HTR-8/SVneo (cell line): ENCODE measurements at regions not wholly inside any gene's neighbourhood (a gene's known extent, or its start where the extent isn't known, plus 50 kb on each side); places are given as distances from the start of the nearest gene placed in this dataset.

Experiments
- DNase-seq: peaks from one replicate; pipeline ENCODE4 v3.0.0; 2011; ENCODE audit warnings: low spot score, mixed read lengths; ENCODE audit not compliant: insufficient read length
- FAIRE-seq: peaks from 2 replicates; lab custom pipeline; 2011; peaks lifted over from hg19 to GRCh38; lab: Jason Lieb, UNC

DNA sequence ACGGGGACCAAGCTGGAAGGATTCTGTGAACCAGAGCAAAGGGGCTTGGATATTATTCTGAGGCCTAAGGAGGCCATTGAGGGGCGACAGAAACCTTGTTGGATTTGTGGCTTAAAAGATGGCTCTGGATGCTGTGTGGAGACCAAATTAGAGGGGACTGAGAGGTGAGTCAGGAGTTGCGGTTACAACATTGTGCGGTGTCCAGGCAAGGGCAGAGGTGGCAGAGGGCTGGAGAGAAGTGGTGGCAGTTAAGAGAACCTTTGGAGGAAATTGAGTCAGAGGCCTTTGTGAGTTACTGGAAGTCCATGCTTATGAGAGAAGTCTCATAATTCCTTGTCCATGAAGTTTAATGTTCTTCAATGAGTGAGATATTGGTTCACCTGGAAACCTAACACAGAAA is 143.2 kb downstream of the FAM43A start:
- no peak for FAIRE-seq
- DNase-seq, result no peak

DNA sequence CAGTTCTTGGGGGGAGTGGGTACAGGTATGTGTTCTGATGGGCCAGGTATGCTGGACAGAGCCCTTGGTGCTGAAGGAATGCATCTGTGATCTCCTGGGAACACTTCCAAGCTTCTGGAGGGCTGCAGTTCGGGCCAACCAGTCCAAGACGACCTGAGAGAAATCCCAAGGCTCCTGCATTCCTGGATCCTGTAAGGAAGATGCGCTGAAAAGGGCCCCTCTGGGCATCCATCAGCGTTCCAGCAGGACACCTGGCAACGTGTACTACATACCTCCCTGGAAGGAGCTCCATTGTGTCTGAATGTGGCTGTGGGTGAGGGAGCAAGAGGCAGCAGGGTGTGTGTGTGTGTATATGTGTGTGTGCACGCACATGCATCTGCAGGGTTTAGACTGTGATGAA is 144.7 kb downstream of the FAM43A start:
- DNase-seq (no peak), FAIRE-seq (no peak)

DNA sequence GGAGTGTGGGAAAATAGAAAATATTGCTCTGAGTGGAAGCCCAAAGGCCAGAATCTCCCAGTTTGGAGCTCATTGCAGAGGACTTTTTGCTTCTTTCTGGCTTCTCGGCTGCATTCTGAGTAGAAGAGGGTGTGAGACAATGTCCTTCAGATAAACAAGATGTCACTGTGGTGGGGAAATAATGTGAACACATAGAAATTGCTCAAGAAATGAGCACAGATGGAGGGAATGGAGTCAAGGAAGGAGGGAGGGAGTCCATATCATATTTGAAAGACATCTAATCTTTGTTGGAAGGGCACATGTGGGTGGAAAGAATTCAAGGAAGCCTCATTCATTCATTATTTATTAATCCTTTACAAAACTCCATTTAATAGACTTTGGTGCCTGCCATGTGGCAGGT is 145.3 kb downstream of the FAM43A start:
- no peak for DNase-seq
- no peak for FAIRE-seq

DNA sequence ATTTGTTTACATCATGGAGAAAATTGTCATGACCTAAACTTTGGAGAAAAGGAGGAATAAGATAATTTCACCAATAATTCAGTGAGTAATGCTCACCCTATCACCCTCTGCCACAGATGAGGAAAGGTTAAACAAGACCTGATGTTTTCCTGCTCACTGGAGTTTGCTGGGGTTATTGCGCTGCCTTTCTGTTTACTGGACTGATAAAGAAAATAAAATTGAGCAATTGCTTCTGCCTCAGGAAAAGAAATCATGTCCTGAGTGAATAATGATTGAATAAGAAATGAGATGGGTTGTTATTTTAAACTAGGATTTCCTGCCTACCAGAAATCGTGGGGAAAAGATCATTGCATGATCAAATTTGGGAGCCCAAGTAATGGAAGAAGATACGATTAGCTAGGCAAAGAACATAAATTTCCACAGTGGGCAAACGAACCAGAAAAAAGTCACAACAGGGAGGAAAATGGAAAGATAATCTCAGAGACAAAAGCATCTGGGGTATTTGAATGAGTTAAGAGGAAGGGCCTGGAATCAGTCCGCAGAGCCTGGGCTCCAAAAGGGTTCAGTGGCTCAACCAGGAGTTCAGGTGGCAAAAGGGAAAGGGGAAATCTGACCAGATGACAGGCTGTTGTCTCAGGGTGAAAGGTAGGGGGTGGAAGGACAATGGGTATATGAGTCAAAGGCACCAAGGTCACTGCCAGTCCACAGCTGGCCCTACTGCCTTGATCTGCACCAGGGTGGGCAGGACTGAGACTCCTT is 146.8 kb downstream of the FAM43A start:
- DNase-seq (no peak), FAIRE-seq (no peak)

DNA sequence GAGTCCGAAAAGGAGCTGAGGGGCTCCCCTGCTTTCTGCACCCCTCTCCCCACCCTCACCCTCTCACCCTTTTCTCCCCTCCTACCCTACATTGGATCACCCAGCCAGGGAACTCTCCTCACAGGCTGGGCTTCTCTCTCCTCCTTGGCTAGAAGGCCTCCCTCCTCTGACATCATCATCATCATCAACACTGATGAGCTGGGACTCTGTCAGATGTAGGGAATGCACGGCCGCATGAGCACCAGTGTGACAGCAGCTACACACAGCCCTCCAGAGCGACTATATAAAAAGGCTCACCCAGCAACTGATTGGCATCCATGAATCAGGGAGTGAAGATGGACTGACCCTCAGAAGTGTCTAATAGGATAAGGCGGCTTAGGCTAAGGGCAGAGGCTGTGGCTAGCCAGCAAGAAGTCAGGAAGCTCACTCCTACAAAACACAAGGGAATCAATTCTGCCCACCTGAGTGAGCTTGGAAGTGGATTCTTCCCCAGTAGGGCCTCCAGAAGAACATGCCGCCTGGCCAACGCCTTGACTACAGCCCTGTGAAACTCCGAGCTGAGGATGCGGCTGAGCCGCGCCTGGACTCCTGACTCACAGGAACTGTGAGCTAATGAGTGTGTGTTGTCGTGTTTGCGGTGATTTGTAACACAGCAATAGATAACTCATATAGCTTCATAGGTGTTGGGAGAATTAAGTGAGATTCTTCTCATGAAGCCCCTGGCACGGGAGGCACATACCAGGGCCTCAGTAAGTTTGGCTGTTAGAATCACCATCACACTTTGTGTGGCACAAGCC is 147.6 kb downstream of the FAM43A start:
- FAIRE-seq (no peak), DNase-seq (no peak)

DNA sequence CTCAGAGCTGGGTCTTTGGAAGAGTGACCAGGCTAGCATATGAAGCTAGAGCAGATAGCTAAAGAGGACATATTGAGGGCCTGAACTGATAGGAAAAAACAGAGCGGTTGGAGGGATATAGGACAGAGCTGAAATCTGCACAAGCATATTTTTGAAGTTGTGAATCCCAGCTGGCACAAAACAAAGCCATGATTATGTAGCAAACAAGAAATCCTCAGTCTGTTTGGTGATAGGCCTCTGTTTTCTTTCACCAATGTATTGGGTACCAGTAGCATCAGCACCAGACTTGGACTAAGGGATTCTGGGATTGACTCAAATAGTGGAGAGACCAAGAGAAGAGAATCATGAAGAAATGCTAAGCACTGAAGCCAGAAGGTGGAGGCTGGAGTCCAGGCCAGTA is 151.0 kb downstream of the FAM43A start:
- no peak for DNase-seq

DNA sequence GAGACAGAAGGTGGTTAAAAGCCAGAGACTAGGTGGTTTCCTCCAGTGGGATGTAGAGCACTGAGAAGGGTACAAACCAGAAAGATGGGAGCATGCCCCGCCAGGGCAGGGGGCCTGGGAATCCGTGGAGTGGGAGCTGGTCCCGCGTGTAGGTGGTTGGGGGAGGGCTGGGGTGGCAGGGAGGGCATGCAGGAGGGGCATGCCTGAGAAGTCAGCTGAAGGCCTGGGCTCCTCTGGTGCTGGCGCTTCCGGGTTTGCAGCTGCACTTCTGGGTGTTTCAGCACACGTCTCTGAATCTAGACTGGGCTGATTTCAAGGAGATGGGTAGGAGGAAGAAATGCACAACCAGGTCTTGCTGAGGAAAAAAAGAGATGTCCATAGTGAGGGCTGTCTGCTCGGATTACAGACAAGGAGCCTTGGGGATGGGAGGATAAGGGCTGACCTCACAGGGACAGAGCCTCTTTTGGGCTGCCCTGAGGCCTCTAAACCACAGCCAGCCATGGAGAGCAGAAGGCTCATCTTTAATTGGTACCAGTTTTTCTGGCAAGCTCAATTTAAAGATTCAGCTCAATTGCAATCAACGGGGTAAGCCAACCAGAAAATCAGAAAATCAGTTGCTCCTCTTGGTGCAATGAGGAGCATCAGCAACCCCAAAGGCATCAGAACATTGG is 151.9 kb downstream of the FAM43A start:
- FAIRE-seq (no peak), DNase-seq (no peak)

More for the DNA sequence above, 151.0 kb downstream of the FAM43A start:
- FAIRE-seq, result no peak

DNA sequence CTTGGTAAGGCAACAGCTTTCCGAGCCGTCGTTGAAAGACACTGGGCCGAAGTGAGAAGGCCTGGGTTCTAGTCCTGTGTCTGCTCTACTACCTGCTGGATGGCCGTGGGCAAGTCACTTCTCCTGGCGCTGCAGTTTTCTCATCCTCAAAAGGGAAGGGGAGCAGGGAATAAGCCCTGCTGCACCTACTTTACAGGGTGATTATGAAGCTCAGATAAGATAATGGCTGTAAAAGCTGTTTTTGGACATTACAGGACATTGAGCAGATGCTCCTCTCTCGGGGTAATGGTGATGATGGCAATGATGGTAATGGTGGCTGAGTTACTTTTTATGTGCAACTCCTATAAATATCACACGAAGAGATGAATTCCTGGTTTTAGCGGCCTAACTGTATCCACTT is 152.6 kb downstream of the FAM43A start:
- FAIRE-seq (no peak), DNase-seq (no peak)

DNA sequence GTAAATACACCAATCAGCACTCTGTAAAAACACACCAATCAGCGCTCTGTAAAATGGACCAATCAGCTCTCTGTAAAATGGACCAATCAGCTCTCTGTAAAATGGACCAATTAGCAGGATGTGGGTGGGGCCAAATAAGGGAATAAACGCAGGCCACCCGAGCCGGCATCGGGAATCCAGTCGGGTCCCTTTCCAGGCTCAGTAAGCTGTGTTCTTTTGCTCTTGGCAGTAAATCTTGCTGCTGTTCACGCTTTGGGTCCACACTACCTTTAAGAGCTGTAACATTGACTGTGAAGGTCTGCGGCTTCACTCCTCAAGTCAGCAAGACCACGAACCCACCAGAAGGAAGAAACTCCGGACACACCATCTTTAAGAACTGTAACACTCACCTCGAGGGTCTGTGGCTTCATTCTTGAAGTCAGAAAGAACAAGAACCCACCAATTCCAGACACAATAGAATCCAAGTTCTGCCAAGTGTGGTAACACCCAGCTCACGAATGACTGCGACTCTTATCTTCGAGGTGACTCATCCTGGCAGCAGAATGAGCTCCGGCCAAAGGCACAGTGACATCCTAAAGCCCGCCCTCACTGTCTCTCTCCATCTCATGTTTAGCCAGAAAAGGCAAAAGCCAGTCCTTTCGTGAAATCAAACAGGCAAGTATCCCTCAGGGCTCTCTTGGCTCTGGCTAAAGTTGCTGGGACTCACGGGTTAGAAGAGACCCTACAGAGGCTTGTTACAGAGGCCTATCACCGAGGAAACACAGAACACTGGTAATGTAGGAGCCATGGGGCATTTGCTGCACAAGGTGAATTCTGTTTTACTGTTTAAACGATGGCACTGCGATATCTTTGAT is 155.2 kb downstream of the FAM43A start:
- FAIRE-seq (no peak), DNase-seq (peak; percentile 60)

DNA sequence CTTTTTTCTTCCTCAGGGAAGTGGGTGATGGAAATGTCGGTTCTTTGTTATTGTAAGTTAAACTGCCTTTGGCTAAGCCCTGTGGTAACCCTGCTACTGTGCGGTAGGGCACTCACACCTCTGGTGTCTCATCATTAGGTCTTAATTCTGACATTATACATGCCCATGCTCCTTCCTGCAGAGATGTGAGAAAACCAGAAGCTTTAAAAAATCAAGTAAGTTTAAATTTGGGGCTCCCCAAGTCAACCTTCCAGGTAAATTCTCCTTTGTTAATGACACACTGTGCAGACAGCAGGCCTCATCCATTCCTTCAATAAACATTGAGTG is 155.8 kb downstream of the FAM43A start:
- no peak for DNase-seq

DNA sequence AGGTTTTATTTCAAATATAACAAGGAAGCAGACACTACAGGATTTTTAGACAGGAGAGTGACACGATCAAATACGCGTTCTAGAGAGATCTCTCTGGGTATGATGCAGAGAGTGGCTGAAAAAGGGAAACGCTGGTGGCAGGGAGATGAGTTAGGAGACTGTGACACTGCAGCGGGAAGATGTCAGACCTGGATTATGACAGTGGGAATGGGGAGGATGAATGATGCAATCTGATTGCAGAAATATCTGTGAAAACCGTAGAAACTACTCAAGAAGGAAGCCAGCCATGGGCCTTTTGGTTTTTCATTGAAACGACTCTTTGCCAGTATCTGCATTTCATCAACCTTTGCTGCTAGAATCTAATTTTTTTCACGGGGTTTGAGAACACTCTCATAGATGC is 157.9 kb downstream of the FAM43A start:
- no peak for FAIRE-seq
- DNase-seq, result no peak

More for the DNA sequence above, 155.8 kb downstream of the FAM43A start:
- FAIRE-seq, result no peak

DNA sequence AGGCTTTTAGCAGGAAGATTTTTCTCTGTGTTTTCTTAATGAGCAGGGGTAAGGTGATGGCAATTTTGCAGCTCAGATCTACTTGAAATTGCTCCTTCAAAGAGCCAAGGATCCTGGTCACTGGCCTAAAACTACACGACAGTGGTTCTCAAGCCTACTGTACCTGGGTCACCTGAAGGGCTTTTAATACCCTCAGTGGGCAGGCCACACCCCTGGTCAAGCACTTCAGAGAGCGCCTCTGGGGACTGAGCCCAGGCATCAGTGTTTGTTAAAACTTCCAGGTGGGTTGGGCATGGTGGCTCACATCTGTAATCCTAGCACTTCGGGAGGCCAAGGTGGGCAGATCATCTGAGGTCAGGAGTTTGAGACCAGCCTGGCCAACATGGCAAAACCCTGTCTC is 158.4 kb downstream of the FAM43A start:
- DNase-seq (no peak), FAIRE-seq (no peak)

DNA sequence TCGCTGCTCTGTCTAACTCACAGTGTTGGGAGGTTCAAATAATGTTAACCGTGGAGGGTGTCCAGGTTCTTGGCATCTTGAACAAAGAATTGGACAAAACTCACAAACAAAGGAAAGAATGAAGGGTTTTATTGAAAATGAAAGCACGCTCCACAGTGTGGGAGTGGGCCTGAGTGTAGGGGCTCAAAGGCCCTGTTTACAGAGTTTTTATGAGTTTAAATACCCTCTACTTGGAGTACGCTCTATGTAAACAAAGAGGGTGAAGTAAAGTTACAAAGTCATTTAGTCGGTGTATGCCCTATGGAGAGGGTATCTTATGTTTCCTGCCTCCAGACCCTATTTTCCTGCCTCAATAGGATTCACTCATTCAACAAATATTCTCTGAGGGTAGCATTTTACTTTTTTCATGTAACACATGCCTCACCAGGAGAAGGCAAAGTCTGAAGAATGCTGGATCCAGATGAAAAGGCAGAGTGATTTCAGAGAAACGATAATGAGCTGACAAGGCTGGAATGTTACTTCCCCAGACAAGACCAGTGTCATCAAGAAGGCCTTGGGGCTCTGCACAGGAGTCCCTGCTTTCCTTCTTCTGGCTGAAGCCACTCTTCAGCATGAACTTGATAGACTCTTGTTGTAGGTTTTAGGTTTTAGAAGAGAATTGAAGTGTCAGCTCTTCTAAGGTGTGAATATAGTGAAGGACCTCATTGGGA is 163.6 kb downstream of the FAM43A start:
- FAIRE-seq (no peak), DNase-seq (no peak)

DNA sequence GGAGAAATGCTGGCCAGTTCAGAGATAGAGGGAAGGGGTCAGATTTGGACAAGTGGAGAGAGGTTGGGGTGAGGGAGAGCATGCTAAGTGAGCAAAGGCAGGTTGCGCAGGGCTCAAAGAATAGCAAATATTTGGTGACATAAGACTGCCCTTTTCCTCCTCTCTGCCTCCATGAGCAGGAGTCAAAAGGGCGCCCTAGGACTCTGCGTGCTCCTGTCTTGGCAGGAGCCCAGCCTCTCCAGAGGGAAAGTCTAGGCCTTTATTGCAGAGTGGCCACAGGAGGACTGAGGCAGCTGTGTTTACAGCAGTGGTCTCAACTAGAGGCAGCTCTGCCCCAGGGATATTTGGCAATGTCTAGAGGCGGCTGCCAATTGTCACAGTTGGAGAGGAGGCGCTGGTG is 165.6 kb downstream of the FAM43A start:
- no peak for DNase-seq
- FAIRE-seq, result no peak

DNA sequence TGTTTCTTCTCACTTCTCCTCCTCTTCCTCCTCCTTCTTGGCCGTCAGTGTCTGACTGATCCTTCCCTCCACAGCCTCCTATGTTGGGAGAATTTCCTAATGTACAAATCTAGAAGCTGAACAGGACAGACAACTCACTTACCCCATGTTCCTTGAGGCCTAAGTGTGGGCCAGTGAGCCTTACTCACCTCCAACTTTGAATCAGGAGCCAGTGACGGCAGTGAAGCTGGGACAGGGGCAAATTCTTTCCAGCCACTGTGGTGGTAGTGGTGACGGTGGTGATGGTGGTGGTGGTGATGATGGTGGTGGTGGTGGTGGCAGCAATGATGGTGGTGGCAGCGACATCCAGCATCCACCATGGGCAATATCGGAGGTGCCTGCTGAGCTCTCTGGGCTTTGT is 166.3 kb downstream of the FAM43A start:
- DNase-seq, result no peak
- no peak for FAIRE-seq

DNA sequence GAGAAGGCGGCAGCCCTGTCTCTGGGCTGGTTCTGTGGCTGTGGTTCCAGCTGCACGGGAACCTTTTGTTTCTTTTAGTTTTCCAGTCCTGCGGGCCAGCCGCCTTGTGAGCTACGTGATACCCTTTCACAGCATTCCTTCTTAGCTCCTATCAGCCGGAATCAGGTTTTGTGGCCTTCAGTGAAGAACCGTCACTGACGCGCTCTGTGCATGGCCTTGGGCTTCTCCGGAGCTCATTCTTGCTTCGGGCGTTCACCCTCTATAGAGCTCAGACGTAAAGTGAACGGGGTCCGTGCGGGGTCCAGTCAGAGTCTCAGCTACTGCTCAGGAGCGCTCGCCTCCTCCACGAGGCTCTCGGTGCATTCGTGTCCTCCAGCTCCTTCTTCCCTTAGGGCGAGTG is 166.7 kb downstream of the FAM43A start:
- FAIRE-seq (no peak), DNase-seq (no peak)

DNA sequence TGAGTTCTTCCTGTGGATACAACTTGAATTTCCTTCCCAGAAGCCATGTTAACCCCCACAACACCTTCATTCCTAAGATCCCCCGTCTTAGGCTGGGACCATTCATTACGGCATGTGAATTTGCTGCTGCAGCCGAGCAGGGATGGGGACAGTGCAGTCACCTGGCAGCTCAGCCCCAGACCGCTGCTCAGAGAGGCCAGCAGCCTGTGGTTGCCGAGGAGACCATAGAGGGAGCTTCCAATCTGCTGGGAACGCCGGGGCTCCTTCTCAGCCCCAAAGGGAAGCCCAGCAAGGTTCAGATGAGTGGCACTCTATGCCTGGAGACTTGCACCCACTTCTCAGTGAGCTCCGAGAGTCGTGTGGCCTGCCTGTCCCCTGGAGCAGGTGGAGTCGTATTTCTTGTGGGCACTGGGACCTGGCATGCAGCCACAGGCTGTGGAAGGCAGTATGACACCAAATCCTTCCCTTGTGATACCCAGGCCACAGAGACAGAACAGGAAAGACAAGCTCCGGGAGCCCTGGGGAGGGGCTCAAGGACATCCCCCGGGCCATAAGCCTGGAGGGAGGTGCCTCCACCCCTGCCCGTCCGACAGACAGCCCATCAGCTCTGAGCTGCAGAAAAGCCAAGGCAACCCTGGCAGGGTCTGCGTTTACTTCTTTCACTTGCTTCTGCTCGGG is 167.3 kb downstream of the FAM43A start:
- DNase-seq (no peak), FAIRE-seq (no peak)

DNA sequence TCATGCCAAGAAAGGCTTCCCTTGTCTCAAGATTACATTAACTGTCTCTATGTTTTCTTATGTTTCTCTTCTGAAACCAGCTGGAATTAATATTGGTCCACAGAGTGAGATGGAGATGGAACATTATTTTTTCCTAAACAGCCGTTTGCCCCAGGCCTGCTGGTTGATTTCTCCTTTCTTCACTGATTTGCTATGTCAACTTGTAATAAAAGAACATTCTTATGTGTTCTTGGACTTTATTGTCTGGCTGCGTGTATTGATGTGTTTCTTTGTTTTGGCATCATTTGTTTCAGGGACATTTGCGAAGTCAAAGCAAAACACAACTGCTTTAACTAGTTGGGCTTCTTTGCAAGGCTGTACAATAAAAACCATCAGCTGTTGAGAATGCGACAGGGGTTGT is 168.5 kb downstream of the FAM43A start:
- no peak for FAIRE-seq
- no peak for DNase-seq

DNA sequence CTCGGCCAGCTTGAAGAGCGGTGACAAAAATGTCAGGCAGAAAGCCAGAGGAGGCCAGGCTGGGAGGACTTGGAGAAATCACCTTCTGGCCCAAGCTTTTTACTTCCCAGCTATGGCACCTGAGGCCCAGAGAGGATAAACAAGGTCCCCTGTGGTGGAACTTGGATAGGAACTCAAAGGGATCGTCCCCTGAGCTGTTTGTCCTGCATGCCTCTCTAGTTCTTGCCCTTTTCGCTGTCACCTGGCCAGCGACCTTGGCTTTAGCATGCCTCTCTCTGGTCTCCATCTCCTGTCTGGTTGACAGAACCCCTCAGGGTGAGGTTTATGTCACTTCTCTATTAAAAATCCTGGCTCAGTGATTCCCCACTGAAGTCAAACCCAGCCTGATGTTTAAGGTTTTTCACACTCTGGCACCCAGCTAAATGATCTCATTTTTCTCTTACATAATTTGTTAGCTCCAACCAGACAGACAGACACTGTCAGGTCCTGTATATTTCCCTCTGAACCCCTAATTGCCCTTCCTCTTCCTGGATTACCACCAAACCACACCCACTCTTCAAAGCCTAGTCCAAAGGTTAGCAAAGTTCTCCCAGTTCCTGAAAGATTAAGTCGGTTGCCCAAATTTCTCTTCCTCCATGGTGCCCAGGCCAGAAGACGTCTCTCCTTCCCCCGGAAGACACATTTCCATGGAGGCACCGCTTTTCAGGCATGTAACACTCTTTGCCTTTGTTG is 169.1 kb downstream of the FAM43A start:
- no peak for FAIRE-seq

More for the DNA sequence above, 169.1 kb downstream of the FAM43A start:
- DNase-seq, result no peak
